ENCODE measurements at regions not wholly inside any gene's neighbourhood (a gene's known extent, or its start where the extent isn't known, plus 50 kb on each side); places are given as distances from the start of the nearest gene placed in this dataset.

- no peak overlapping the region for H3K4me2 ChIP-seq (ENCODE audit: low read length)
- H3K27me3 ChIP-seq (ENCODE audit: control insufficient read depth, low read length) = no peaks in the 10 kb centered on the region
- H3K9me2 ChIP-seq (replicated peaks; ENCODE audit: control insufficient read depth, low read length) = no peaks in the 10 kb centered on the region
- no peaks in the 10 kb centered on the region for H4K20me1 ChIP-seq (ENCODE audit: control insufficient read depth, insufficient read depth, low read depth, low read length)
- H3K79me2 ChIP-seq (ENCODE audit: control insufficient read depth, low read length) = no peaks in the 10 kb centered on the region
- H3F3A ChIP-seq (ENCODE audit: control insufficient read depth, insufficient read depth) = no peaks in the 10 kb centered on the region
- H3K9me3 ChIP-seq (ENCODE audit: control insufficient read depth, insufficient read depth, low read length) = no peaks in the 10 kb centered on the region
- TF ChIP-seq, protein P1, sequence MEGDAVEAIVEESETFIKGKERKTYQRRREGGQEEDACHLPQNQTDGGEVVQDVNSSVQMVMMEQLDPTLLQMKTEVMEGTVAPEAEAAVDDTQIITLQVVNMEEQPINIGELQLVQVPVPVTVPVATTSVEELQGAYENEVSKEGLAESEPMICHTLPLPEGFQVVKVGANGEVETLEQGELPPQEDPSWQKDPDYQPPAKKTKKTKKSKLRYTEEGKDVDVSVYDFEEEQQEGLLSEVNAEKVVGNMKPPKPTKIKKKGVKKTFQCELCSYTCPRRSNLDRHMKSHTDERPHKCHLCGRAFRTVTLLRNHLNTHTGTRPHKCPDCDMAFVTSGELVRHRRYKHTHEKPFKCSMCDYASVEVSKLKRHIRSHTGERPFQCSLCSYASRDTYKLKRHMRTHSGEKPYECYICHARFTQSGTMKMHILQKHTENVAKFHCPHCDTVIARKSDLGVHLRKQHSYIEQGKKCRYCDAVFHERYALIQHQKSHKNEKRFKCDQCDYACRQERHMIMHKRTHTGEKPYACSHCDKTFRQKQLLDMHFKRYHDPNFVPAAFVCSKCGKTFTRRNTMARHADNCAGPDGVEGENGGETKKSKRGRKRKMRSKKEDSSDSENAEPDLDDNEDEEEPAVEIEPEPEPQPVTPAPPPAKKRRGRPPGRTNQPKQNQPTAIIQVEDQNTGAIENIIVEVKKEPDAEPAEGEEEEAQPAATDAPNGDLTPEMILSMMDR (IDR thresholded peaks at IDR 0.05; ENCODE audit: low read depth, low read length, poor library complexity, severe bottlenecking) = no peak
- no peak for TF ChIP-seq EZH2phosphoT487 (IDR thresholded peaks at IDR 0.05; ENCODE audit: borderline replicate concordance, low read length)
- H3K36me3 ChIP-seq (ENCODE audit: control insufficient read depth, low read length) = no peaks in the 10 kb centered on the region
- no peak overlapping the region for H3K27ac ChIP-seq (ENCODE audit: low read depth, low read length)
- no peak overlapping the region for H3K4me3 ChIP-seq (ENCODE audit: low read length)
- H3K4me1 ChIP-seq (ENCODE audit: control insufficient read depth, low read length) = no peaks in the 10 kb centered on the region
Measured at GRCh38 chr1:91137173-91137852, 115.5 kb upstream of the ZNF644 start.

DNA sequence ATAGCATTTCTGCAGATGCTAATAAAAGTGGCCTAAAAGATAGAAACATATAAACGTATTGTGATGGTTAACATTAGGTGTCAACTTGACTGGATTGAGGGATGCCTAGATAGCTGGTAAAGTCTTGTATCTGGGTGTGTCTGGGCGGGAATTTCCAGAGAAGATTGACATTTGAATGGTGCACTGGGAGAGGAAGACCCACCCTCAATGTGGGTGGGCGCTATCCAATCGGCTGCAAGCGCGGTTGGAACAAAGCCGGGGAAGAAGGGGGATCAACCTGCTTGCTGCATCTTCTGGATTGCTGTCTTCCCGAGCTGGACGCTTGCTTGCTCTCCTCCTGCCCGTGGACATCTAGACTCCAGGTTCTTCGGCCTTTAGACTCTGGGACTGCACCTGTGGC, 114.0 kb upstream of the ZNF644 start:
- H4K20me1 ChIP-seq (ENCODE audit: control insufficient read depth, insufficient read depth, low read depth, low read length) = no peaks in the 10 kb centered on the region
- H3K79me2 ChIP-seq (ENCODE audit: control insufficient read depth, low read length) = no peaks in the 10 kb centered on the region
- no peaks in the 10 kb centered on the region for H3K36me3 ChIP-seq (ENCODE audit: control insufficient read depth, low read length)
- H3K9me2 ChIP-seq (replicated peaks; ENCODE audit: control insufficient read depth, low read length) = no peaks in the 10 kb centered on the region
- TF ChIP-seq EZH2phosphoT487 (IDR thresholded peaks at IDR 0.05; ENCODE audit: borderline replicate concordance, low read length) = no peak
- TF ChIP-seq, protein P1 (IDR thresholded peaks at IDR 0.05; ENCODE audit: low read depth, low read length, poor library complexity, severe bottlenecking) = no peak
- no peak overlapping the region for H3K4me3 ChIP-seq (ENCODE audit: low read length)
- no peak overlapping the region for H3K27ac ChIP-seq (ENCODE audit: low read depth, low read length)
- no peaks in the 10 kb centered on the region for H3K27me3 ChIP-seq (ENCODE audit: control insufficient read depth, low read length)
- H3K4me1 ChIP-seq (ENCODE audit: control insufficient read depth, low read length) = no peaks in the 10 kb centered on the region
- no peak overlapping the region for H3K4me2 ChIP-seq (ENCODE audit: low read length)
- H3K9me3 ChIP-seq (ENCODE audit: control insufficient read depth, insufficient read depth, low read length) = no peaks in the 10 kb centered on the region
- H3F3A ChIP-seq (ENCODE audit: control insufficient read depth, insufficient read depth) = no peaks in the 10 kb centered on the region

DNA sequence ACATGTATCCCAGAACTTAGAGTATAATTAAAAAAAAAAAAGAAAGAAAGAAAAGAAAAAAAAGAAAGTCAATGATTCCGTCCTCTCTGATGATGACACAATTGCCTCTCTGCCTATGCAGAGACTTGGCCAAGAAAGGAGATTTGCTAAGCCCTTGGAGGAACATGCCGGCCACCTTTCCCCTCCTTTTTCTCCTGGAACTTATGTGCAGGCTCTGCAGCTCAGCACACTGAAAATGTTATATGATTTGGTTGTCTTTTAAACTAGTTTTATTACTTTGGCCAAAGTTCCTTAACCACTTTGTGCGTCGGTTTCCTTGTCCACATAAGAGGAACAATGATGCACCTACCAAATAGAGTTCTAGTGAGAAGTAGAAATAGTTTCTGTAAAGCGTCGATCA, 111.4 kb upstream of the ZNF644 start:
- no peaks in the 10 kb centered on the region for H3K4me1 ChIP-seq (ENCODE audit: control insufficient read depth, low read length)
- TF ChIP-seq, protein P1 (IDR thresholded peaks at IDR 0.05; ENCODE audit: low read depth, low read length, poor library complexity, severe bottlenecking) = no peak
- TF ChIP-seq EZH2phosphoT487 (IDR thresholded peaks at IDR 0.05; ENCODE audit: borderline replicate concordance, low read length) = no peak
- no peaks in the 10 kb centered on the region for H4K20me1 ChIP-seq (ENCODE audit: control insufficient read depth, insufficient read depth, low read depth, low read length)
- H3K36me3 ChIP-seq (ENCODE audit: control insufficient read depth, low read length) = no peaks in the 10 kb centered on the region
- no peaks in the 10 kb centered on the region for H3K9me3 ChIP-seq (ENCODE audit: control insufficient read depth, insufficient read depth, low read length)
- no peaks in the 10 kb centered on the region for H3K27me3 ChIP-seq (ENCODE audit: control insufficient read depth, low read length)
- H3K27ac ChIP-seq (ENCODE audit: low read depth, low read length) = no peak overlapping the region
- no peak overlapping the region for H3K4me2 ChIP-seq (ENCODE audit: low read length)
- no peak overlapping the region for H3K4me3 ChIP-seq (ENCODE audit: low read length)
- H3K9me2 ChIP-seq (replicated peaks; ENCODE audit: control insufficient read depth, low read length) = no peaks in the 10 kb centered on the region
- H3F3A ChIP-seq (ENCODE audit: control insufficient read depth, insufficient read depth) = no peaks in the 10 kb centered on the region
- no peaks in the 10 kb centered on the region for H3K79me2 ChIP-seq (ENCODE audit: control insufficient read depth, low read length)

All from DOHH2 (cell line).